H54 (cell line): ENCODE measurements at regions not wholly inside any gene's neighbourhood (a gene's known extent, or its start where the extent isn't known, plus 50 kb on each side); places are given as distances from the start of the nearest gene placed in this dataset.
"Not testable (repeated sequence)": the region's sequence is repeated elsewhere in the genome, so short reads cannot be mapped to it uniquely, and the experiment has no call there.

ENCODE experiments used
- DNase-seq: peaks from one replicate; pipeline ENCODE4 v3.0.0; 2011; ENCODE audit warnings: low spot score, mixed read lengths; ENCODE audit not compliant: insufficient read length
- FAIRE-seq: peaks from 3 replicates; lab custom pipeline; 2011; peaks lifted over from hg19 to GRCh38; lab: Jason Lieb, UNC
- POLR2A ChIP-seq: IDR thresholded peaks from 2 replicates; pipeline ENCODE4 v1.6.1; 2011; ENCODE audit warnings: low read depth, mild to moderate bottlenecking, low read length

GRCh38 chr16:26464576-26465266 lies 602.0 kb upstream of the C16orf82 start:
- FAIRE-seq (no peak), DNase-seq (no peak)
- TF ChIP-seq POLR2A = no peak

- not testable (repeated sequence) for DNase-seq, FAIRE-seq
Observed at GRCh38 chr16:26474405-26474804, 592.3 kb upstream of the C16orf82 start.

DNA sequence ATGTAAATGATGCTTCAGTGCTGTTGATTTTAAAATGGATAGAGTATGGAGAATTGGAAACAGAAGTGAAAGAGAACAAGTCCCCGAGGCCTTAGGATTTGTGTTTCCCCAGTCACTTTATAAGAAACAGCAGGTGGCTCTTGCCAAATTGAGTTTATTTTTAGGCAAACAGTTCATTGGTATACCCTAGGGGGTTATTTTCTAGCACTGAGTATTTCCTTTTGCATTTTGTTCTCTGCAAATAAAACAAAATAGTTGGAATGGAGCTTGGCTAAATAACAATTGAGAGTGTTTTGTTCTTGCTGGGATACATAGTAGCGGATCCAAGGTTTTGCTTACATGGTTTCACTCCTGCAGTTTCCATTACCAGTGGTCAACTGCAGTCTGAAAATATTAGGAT lies 591.1 kb upstream of the C16orf82 start:
- DNase-seq = no peak
- no peak for TF ChIP-seq POLR2A
- no peak for FAIRE-seq

DNA sequence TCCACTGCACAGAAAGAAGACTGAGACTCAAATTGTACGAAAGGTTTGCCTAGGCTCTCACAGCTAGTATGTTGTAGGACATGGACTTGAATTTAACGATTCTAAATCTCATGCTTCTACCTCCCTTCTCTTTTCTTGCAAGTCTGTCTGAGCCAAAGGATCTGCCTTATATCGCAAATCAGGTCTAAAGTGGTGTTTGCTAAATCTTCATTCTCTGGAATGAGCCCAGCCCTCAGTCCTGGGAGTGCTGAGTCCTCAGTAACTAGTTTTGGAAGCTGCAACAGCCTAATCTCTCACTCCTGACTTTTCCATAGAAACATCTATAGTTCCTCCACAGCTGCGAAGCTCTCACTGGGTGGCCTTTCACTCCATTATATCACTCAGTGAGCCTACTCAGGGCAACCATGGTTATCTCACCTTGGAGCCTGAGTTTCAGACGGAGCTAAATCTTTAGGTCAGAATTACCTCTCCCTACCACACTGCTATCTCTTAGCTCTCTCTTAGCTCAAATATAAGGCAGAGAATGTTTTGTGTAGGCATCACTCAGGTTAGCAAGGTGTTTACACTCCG lies 575.5 kb upstream of the C16orf82 start:
- no peak for TF ChIP-seq POLR2A
- DNase-seq (no peak), FAIRE-seq (no peak)

- FAIRE-seq = no peak
- no peak for TF ChIP-seq POLR2A
Observed at GRCh38 chr16:26491962-26492361, 574.8 kb upstream of the C16orf82 start.

DNA sequence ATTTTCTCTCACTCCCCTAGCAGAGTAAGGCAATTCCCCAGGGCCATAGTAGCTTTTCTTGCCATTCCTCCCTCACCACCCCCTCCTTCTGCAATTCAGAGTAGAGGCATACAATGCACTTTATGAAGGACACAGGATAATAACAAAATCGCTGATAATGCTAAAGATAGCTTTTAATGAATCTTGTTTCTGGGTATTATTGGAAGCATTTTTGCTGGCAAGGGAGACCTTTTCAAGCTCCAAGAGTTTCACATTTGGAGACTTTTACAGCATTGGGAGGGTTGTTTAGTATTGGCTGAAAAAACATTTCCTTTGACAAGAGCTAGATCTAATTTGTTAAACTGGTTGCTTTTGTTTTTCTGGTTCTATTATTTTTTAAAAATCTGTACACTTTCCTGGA lies 573.0 kb upstream of the C16orf82 start:
- TF ChIP-seq POLR2A = no peak
- FAIRE-seq = no peak
- DNase-seq = no peak

More at GRCh38 chr16:26491962-26492361, 574.8 kb upstream of the C16orf82 start:
- no peak for DNase-seq

GRCh38 chr16:26497896-26498295 lies 568.8 kb upstream of the C16orf82 start:
- TF ChIP-seq POLR2A = no peak
- DNase-seq = no peak
- no peak for FAIRE-seq

DNA sequence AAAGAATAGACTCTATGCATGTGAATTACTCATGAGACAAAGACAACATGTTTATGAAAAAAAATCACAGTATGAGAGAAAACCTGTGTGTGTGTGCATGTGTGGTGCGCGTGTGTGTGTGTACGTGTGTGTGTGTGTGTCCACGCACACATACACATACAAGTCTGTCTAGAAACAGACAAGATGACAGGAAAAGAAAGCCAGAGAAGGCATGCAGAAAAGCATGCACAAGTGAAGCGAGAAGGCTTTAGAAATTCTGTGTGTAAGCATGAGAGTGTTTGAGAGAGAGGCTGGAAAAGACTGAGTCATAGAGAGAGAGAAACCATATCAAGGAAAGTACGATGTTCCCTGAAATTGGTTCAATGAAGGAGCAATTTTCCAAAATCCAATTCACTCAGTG lies 566.4 kb upstream of the C16orf82 start:
- no peak for TF ChIP-seq POLR2A
- DNase-seq = no peak
- FAIRE-seq = no peak

DNA sequence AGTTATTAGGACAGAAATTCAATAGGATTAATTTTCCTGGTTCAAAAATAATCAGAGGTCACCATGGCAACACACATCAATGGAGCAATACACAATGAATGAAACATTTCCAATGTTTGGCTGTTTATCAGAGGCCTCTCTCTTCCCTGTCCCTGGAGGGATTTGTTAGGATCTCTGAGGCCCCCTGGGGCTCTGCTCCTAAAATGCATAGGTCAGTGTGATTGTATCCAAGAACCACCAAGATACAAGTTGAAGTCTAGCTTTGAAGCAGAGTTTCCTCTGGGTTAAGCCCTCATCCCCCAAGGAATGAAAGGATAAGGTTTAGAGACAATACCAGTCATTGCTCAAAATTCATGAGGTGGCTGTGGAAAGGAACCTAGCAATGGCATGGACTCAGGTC lies 561.2 kb upstream of the C16orf82 start:
- FAIRE-seq (no peak), DNase-seq (no peak)
- no peak for TF ChIP-seq POLR2A

- DNase-seq, FAIRE-seq: not testable (repeated sequence)
Observed at GRCh38 chr16:26508946-26509345, 557.8 kb upstream of the C16orf82 start.

DNA sequence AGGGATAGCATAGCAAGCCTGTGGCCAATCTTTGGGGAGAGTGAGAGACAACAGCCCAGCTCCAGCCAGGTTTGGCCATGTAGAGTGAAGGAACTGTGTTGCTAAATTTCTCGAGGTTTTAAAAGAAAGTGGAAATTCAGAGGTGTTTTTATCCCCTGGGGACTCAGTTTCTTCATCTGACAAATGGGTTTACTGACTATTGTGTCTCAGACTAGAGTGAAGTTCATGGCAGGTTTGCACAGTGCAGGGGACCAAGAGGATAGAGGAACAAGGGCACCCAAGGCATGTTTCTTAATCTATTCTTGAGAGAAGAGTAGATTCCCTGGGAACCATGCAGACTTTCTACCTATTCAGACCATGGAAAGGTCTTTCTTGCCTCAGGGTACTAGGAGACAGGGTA lies 555.8 kb upstream of the C16orf82 start:
- FAIRE-seq (no peak), DNase-seq (no peak)
- no peak for TF ChIP-seq POLR2A

DNA sequence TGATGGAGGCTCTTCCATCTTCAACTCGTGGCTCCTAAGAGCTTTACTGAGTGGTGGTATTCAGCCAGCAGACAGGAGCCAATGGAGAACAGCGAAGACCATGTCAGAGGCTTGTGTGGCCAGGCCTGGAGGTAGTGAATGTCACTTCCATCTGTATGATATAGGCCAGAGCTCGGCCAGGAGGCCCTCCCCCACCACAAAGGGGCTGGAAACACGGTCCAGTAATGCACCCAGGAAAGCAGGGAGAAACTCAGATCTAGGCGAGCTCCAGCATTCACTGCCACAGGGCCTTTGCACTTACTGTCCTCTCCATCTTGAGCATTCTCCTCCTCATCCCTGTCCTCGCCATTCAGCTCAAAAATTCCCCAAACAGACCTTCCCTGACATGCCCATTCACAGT lies 555.3 kb upstream of the C16orf82 start:
- FAIRE-seq (no peak), DNase-seq (no peak)
- TF ChIP-seq POLR2A = no peak

DNA sequence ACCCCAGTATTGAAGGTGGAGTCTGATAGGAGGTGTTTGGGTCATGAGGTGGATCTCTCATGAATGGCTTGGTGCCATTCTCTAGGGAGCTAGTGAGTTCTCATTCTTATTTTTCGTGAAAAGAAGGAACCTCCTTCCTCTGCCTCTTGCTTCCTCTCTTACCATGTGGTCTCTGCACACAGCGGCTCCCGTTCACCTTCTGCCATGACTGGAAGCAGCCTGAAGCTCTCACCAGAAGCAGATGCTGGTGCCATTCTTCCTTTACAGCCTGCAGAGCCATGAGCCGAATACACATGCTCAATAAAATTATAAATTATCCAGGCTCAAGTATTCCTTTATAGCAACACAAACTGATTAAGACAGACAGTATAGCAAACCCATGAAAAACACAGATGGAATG lies 545.1 kb upstream of the C16orf82 start:
- FAIRE-seq (no peak), DNase-seq (no peak)
- TF ChIP-seq POLR2A = no peak

GRCh38 chr16:26524281-26524680 lies 542.4 kb upstream of the C16orf82 start:
- TF ChIP-seq POLR2A = no peak
- DNase-seq (no peak), FAIRE-seq (no peak)

DNA sequence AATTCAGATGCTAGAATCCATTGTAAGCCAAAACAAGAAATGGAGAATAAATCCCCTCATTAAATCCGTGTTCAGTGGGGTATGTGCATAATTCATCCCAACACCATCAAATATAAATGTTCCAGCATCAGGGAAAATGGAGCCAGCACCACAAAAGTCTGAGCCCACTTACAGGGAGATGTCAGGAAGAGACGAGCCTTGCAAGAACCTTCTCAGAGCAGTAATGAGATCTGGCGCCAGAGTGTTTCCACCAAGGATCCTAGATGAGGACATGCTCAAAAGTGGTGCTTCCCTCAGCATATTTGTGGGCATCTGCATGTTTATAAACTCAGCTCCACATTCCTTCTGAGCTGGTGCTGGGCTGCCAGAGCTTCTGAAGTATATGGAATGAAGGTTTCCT lies 541.9 kb upstream of the C16orf82 start:
- no peak for FAIRE-seq
- TF ChIP-seq POLR2A = no peak

More for the DNA sequence above, 541.9 kb upstream of the C16orf82 start:
- DNase-seq = no peak
